A673 (cell line): ENCODE measurements at regions not wholly inside any gene's neighbourhood (a gene's known extent, or its start where the extent isn't known, plus 50 kb on each side); places are given as distances from the start of the nearest gene placed in this dataset.

ENCODE experiments used
- CTCF ChIP-seq: fragments of 300-800, 200-600 bp; sonication (generic); conservative IDR thresholded peaks from 2 replicates; pipeline ENCODE4 v1.5.1; 2017; ENCODE audit warnings: low read depth, mild to moderate bottlenecking, antibody characterized with exemption, low read length, moderate library complexity, mixed read lengths
- EZH2 ChIP-seq: fragments of 200-600 bp; sonication (generic); IDR thresholded peaks from 2 replicates; pipeline ENCODE4 v1.6.1; 2017; ENCODE audit warnings: borderline replicate concordance, low read depth, mild to moderate bottlenecking, mixed read lengths, antibody characterized with exemption, low read length; ENCODE audit not compliant: poor library complexity, severe bottlenecking

- TF ChIP-seq CTCF = no peak
- TF ChIP-seq EZH2 = no peak
These were observed 332.9 kb downstream of the BARHL2 start for GRCh38 chr1:90384193-90384592.
